ENCODE measurements at regions not wholly inside any gene's neighbourhood (a gene's known extent, or its start where the extent isn't known, plus 50 kb on each side); places are given as distances from the start of the nearest gene placed in this dataset.

DNA sequence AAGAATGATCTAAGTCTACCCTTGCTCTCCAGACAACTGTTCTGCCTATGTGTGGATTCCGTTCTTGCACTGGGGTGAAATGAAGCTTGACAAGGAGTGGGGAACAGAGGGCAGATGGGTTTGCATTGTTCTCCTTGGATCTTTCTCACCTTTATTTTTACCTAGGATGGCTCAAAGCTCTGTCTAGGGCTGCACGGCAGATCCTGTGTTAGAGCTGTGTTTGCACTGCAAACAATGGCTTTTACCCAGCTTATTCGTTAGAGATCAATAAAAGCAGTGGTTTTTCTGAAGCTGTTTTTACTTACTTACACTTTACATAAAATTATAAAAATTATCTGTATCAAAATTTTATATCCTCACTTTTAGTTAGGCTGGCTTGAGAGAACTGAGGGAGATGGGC is 105.1 kb downstream of the LRIG3 start:
- DNase-seq (ENCODE audit: extremely low read depth in 1 of 2, low read depth in 1 of 2) = no peak

GRCh38 chr12:58818546-58818945 is 101.8 kb downstream of the LRIG3 start:
- DNase-seq (ENCODE audit: extremely low read depth in 1 of 2, low read depth in 1 of 2) = no peak

DNA sequence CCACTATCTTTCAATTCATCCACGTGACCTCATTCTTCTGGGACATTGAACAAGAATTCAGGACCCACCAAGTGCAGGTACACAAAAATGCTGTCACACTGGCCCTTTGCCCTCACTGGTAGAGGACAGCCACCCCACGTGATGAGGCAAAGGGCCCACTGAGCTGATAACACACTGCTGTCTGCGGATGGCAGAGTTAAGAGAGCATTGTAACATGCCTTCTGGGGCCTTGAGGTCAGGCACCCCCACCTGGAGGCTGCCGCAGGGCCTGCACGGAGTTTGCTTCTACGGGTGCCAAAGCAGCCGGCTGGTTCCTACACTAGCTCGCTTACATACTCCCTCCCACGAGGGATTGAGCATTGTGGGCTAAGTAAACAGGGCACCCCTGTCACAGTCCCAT is 101.0 kb downstream of the LRIG3 start:
- DNase-seq (ENCODE audit: extremely low read depth in 1 of 2, low read depth in 1 of 2) = no peak

- no peak for DNase-seq (ENCODE audit: extremely low read depth in 1 of 2, low read depth in 1 of 2)
Observed at GRCh38 chr12:58819985-58820384, 100.3 kb downstream of the LRIG3 start.
